GM19468 (cell line): ENCODE measurements at regions not wholly inside any gene's neighbourhood (a gene's known extent, or its start where the extent isn't known, plus 50 kb on each side); places are given as distances from the start of the nearest gene placed in this dataset.

Source experiments
- ATAC-seq: cut with Tn5 transposase; IDR thresholded peaks from one replicate; pipeline ENCODE4 v1.9.1; 2021; ENCODE audit warnings: mild to moderate bottlenecking, moderate library complexity, moderate number of reproducible peaks; ENCODE audit not compliant: unreplicated experiment; ENCODE audit errors: extremely low read depth

DNA sequence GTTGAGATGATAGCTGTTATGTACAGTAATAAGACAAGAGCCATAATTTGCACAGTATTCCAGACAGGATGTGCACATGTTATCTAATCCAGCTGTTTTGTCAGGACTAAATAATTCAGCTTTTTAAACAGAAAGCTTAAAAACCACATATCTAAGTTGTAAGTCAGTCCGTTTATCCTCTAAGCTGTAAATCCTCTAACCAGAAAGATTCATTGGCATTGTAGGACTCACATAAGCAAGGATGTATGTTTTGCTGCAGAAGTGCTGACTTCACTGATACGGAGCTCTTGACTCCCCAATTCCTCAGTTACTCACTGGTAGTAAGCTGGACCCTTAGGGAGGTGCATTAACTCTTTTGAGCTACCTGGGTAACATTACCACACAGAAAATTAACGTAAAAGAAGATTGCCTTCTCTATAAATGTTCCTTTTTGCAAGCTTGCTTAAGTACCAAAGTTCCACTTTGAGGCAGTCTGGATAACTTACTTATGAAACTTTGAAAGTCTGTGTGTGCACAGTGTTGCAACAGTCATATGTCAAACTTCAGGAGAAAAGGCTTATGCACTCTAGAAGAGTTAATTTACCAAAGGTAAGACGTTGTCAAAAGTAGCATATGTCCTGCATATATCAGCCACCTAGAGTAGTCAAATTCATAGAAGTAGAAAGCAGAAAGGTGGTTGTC is 58.3 kb upstream of the MAGEB2 start:
- no peak for ATAC-seq

DNA sequence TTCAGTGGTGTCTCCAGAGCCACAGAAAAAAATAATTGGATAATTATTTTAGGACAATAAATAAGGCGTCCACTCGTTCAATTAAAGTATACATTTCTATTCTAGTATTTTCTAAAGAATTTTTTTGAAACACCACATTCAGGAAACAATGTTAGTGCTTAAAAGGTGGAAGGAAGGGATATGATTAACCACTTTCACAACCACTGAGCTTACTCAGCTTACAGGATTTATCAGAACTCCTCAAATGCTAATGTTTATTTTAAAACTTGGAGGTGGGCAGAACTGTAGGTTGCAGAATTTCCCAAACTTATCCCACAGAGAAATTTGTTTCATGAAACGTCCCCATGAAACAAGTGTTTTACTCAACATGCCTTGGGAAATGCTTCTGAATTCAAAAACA is 54.3 kb upstream of the MAGEB2 start:
- no peak for ATAC-seq
